Uterus (tissue), 2 donors: ENCODE measurements at regions not wholly inside any gene's neighbourhood (a gene's known extent, or its start where the extent isn't known, plus 50 kb on each side); places are given as distances from the start of the nearest gene placed in this dataset.

Experiments used
- CTCF ChIP-seq, 4 experiments: fragments of 200-600 bp in 2 of 4; fragments of 450-650 bp in 2 of 4; sonication (generic) in 2 of 4; IDR thresholded peaks; one replicate each; pipeline ENCODE4 v1.5.1; 2016 to 2019; ENCODE audit warnings: antibody characterized with exemption in 4 of 4, mild to moderate bottlenecking in 2 of 4, moderate library complexity in 1 of 4
- POLR2A ChIP-seq, 2 donors: fragments of 450-650 bp; IDR thresholded peaks; one replicate each; pipeline ENCODE4 v1.6.1; 2016; ENCODE audit warnings: antibody characterized with exemption in 2 of 2, mild to moderate bottlenecking in 1 of 2, moderate library complexity in 1 of 2

DNA sequence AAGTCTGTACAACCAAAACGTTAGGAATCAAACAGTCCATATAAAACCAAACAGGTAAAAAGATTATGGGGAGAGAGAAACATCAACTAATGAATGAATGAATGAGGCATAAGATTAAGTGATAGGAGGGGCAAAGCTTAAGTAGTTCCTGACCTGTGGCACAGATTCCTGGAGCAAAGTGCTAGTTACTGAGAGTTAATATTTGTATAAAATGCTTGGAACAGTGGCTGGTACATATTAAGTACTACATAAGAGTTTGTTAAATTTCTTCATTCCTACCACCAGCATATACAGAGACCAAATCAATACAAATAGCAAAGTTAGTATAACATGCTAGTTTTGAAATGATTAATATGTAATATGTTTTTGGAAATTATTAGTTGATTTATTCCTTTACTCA, 363.7 kb downstream of the ADAM29 start:
- TF ChIP-seq CTCF (IDR thresholded peaks at IDR 0.05) (no peak), POLR2A (IDR thresholded peaks at IDR 0.05) (no peak)
